HFFc6 (cell line): ENCODE measurements at regions not wholly inside any gene's neighbourhood (a gene's known extent, or its start where the extent isn't known, plus 50 kb on each side); places are given as distances from the start of the nearest gene placed in this dataset.

Experiments used
- DNase-seq: peaks from one replicate; pipeline ENCODE4 v3.0.0-alpha.2; 2018
- H3K27ac Mint-ChIP-seq: 2 replicates; pipeline ENCODE4 v1.8.0; 2020; ENCODE audit warnings: mild to moderate bottlenecking, mixed read lengths
- H3K27me3 Mint-ChIP-seq: 2 replicates; pipeline ENCODE4 v1.8.0; 2021; ENCODE audit warnings: mild to moderate bottlenecking, moderate library complexity, mixed read lengths; ENCODE audit not compliant: insufficient read depth
- H3K36me3 Mint-ChIP-seq: 2 replicates; pipeline ENCODE4 v1.8.0; 2021; ENCODE audit warnings: low read depth, mixed read lengths
- H3K4me1 Mint-ChIP-seq: 2 replicates; pipeline ENCODE4 v1.8.0; 2020; ENCODE audit warnings: low read depth, mixed read lengths
- H3K4me3 Mint-ChIP-seq: 2 replicates; pipeline ENCODE4 v1.8.0; 2020; ENCODE audit warnings: mild to moderate bottlenecking, moderate library complexity, mixed read lengths
- H3K9me3 Mint-ChIP-seq: 2 replicates; pipeline ENCODE4 v1.8.0; 2020; ENCODE audit warnings: mild to moderate bottlenecking, mixed read lengths
- TF ChIP-seq, protein P1 (sequence below): fragments of 200-600 bp; sonication (generic); IDR thresholded peaks from 2 replicates; pipeline ENCODE4 v1.5.0; 2021; ENCODE audit warnings: antibody characterized with exemption, mild to moderate bottlenecking

DNA sequence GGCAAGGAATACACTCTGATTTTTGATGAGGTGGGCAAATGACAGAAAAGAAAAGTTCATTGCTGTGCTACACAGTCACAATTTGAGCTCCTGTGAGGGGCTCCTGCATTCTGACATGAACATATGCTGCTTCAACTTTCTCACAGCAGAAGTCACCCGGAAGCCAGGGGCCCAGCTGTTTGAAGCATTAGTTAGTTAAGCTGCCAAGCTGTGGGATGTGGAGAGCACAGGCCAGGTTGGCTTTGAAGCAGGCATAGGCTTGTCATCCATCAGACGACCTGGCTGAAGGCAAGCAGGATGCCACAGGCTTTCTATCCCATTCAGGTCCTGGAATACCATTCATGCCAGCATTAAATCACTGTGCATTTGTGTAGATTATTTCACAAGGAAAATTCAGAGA is 63.1 kb downstream of the MTNR1B start:
- H3K4me1 Mint-ChIP-seq, result peaks cover 32% of the 10 kb centered on the region
- H3K36me3 Mint-ChIP-seq, result no peaks in the 10 kb centered on the region
- H3K4me3 Mint-ChIP-seq, result no peak overlapping the region
- peaks cover 5% of the 10 kb centered on the region for H3K27me3 Mint-ChIP-seq
- H3K27ac Mint-ChIP-seq, result no peak overlapping the region
- TF ChIP-seq, protein P1, sequence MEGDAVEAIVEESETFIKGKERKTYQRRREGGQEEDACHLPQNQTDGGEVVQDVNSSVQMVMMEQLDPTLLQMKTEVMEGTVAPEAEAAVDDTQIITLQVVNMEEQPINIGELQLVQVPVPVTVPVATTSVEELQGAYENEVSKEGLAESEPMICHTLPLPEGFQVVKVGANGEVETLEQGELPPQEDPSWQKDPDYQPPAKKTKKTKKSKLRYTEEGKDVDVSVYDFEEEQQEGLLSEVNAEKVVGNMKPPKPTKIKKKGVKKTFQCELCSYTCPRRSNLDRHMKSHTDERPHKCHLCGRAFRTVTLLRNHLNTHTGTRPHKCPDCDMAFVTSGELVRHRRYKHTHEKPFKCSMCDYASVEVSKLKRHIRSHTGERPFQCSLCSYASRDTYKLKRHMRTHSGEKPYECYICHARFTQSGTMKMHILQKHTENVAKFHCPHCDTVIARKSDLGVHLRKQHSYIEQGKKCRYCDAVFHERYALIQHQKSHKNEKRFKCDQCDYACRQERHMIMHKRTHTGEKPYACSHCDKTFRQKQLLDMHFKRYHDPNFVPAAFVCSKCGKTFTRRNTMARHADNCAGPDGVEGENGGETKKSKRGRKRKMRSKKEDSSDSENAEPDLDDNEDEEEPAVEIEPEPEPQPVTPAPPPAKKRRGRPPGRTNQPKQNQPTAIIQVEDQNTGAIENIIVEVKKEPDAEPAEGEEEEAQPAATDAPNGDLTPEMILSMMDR, result no peak
- DNase-seq, result no peak
- H3K9me3 Mint-ChIP-seq, result no peaks in the 10 kb centered on the region

- DNase-seq, result no peak
- H3K27ac Mint-ChIP-seq, result no peak overlapping the region
- TF ChIP-seq, protein P1, result no peak
- no peaks in the 10 kb centered on the region for H3K36me3 Mint-ChIP-seq
- peaks cover 5% of the 10 kb centered on the region for H3K27me3 Mint-ChIP-seq
- H3K9me3 Mint-ChIP-seq, result no peaks in the 10 kb centered on the region
- no peak overlapping the region for H3K4me3 Mint-ChIP-seq
- peaks cover 26% of the 10 kb centered on the region for H3K4me1 Mint-ChIP-seq
Measured at GRCh38 chr11:93033093-93033492, 63.6 kb downstream of the MTNR1B start.

DNA sequence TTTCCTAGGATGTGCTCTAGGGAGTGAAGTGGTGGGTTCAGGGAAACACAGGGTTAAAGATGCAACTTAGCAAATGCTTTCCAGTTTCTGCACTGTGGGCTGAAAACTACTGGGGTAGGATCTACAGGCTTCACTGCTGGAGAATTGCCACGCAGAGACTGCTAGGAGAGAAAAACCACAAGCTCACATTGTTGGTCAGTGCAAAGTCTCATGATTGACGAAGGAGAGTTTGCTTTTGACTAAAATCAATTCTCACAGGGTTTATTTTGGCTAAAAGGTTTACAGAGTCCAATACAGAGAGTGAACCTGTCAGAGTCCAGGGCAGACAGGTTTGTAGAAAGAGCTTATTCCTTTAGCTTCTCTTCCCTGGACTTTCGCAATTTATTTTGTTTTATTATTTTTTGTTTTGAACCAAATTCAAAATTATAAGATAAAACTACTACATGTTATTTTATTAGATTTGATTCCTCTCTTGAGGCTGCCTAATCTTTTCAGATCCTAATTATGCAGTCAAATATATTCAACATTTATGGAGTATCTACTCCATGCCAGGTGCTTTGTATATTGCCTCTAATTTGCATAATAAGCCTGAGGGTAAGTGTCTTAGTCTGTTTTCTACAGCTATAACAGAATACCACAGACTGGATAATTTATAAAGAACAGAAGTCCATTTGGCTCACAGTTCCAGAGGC is 64.7 kb downstream of the MTNR1B start:
- H3K9me3 Mint-ChIP-seq, result no peaks in the 10 kb centered on the region
- no peak overlapping the region for H3K27ac Mint-ChIP-seq
- TF ChIP-seq, protein P1, result no peak
- no peak overlapping the region for H3K4me3 Mint-ChIP-seq
- H3K27me3 Mint-ChIP-seq, result peaks cover 5% of the 10 kb centered on the region
- DNase-seq, result no peak
- peaks cover 22% of the 10 kb centered on the region for H3K4me1 Mint-ChIP-seq
- H3K36me3 Mint-ChIP-seq, result no peaks in the 10 kb centered on the region

- Mint-ChIP-seq H3K9me3 (no peaks in the 10 kb centered on the region), H3K4me1 (peaks cover 22% of the 10 kb centered on the region), H3K27ac (no peak overlapping the region), H3K27me3 (peaks cover 5% of the 10 kb centered on the region), H3K4me3 (no peak overlapping the region), H3K36me3 (no peaks in the 10 kb centered on the region)
- DNase-seq, result no peak
- TF ChIP-seq, protein P1, result no peak
Measured at GRCh38 chr11:93034723-93035039, 65.2 kb downstream of the MTNR1B start.

- Mint-ChIP-seq H3K9me3 (peaks cover 4% of the 10 kb centered on the region; the same call in 1 of the 2 replicates), H3K4me1 (peaks cover 17% of the 10 kb centered on the region), H3K27ac (no peak overlapping the region), H3K36me3 (peaks cover 5% of the 10 kb centered on the region; the same call in 1 of the 2 replicates), H3K4me3 (no peak overlapping the region), H3K27me3 (no peaks in the 10 kb centered on the region)
- TF ChIP-seq, protein P1, result no peak
- no peak for DNase-seq
Measured at GRCh38 chr11:93038521-93038920, 69.1 kb downstream of the MTNR1B start.
